ENCODE measurements at regions not wholly inside any gene's neighbourhood (a gene's known extent, or its start where the extent isn't known, plus 50 kb on each side); places are given as distances from the start of the nearest gene placed in this dataset.

GRCh38 chr11:92524542-92524941 lies 299.9 kb downstream of the FAT3 start:
- TF ChIP-seq TAF1 (IDR thresholded peaks at IDR 0.05; ENCODE audit: low read depth): no peak
- TF ChIP-seq NFIC (IDR thresholded peaks at IDR 0.05): no peak
- no peak for TF ChIP-seq EP300 (IDR thresholded peaks at IDR 0.05; ENCODE audit: borderline replicate concordance)
- no peak for TF ChIP-seq YY1 (IDR thresholded peaks at IDR 0.05; ENCODE audit: low read depth)
- TF ChIP-seq CEBPB (IDR thresholded peaks at IDR 0.05): no peak
- TF ChIP-seq, protein P1, sequence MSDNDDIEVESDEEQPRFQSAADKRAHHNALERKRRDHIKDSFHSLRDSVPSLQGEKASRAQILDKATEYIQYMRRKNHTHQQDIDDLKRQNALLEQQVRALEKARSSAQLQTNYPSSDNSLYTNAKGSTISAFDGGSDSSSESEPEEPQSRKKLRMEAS (IDR thresholded peaks at IDR 0.05): no peak
- TF ChIP-seq EGR1 (IDR thresholded peaks at IDR 0.05): no peak
- no peak for TF ChIP-seq ZBTB7A (IDR thresholded peaks at IDR 0.05; ENCODE audit: low read depth)
- TF ChIP-seq TCF12 (IDR thresholded peaks at IDR 0.05; ENCODE audit: low read depth): no peak
- TF ChIP-seq RAD21 (IDR thresholded peaks at IDR 0.05; ENCODE audit: low read depth): no peak
- TF ChIP-seq, protein P2, sequence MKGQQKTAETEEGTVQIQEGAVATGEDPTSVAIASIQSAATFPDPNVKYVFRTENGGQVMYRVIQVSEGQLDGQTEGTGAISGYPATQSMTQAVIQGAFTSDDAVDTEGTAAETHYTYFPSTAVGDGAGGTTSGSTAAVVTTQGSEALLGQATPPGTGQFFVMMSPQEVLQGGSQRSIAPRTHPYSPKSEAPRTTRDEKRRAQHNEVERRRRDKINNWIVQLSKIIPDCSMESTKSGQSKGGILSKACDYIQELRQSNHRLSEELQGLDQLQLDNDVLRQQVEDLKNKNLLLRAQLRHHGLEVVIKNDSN (IDR thresholded peaks at IDR 0.05): no peak
- TF ChIP-seq FOXM1 (IDR thresholded peaks at IDR 0.05; ENCODE audit: borderline replicate concordance, low read depth): no peak
- TF ChIP-seq CREB1 (IDR thresholded peaks at IDR 0.05; ENCODE audit: low read depth): no peak
- TF ChIP-seq, protein P3, sequence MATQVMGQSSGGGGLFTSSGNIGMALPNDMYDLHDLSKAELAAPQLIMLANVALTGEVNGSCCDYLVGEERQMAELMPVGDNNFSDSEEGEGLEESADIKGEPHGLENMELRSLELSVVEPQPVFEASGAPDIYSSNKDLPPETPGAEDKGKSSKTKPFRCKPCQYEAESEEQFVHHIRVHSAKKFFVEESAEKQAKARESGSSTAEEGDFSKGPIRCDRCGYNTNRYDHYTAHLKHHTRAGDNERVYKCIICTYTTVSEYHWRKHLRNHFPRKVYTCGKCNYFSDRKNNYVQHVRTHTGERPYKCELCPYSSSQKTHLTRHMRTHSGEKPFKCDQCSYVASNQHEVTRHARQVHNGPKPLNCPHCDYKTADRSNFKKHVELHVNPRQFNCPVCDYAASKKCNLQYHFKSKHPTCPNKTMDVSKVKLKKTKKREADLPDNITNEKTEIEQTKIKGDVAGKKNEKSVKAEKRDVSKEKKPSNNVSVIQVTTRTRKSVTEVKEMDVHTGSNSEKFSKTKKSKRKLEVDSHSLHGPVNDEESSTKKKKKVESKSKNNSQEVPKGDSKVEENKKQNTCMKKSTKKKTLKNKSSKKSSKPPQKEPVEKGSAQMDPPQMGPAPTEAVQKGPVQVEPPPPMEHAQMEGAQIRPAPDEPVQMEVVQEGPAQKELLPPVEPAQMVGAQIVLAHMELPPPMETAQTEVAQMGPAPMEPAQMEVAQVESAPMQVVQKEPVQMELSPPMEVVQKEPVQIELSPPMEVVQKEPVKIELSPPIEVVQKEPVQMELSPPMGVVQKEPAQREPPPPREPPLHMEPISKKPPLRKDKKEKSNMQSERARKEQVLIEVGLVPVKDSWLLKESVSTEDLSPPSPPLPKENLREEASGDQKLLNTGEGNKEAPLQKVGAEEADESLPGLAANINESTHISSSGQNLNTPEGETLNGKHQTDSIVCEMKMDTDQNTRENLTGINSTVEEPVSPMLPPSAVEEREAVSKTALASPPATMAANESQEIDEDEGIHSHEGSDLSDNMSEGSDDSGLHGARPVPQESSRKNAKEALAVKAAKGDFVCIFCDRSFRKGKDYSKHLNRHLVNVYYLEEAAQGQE (IDR thresholded peaks at IDR 0.05; ENCODE audit: low read depth): no peak
